ENCODE measurements at regions not wholly inside any gene's neighbourhood (a gene's known extent, or its start where the extent isn't known, plus 50 kb on each side); places are given as distances from the start of the nearest gene placed in this dataset.

- Histone ChIP-seq H3K4me3 (ENCODE audit: low read depth, low read length) (no peak overlapping the region), H3K27me3 (ENCODE audit: control insufficient read depth, insufficient read depth, low read length) (peaks cover 1% of the 10 kb centered on the region; the same call in 1 of the 2 replicates), H3K36me3 (ENCODE audit: control insufficient read depth, insufficient read depth, low read length) (no peaks in the 10 kb centered on the region)
- POLR2A ChIA-PET: no interaction called here
- CTCF ChIA-PET: interaction anchor here (1.5 to 1.7 kb wide), 2 partner anchors 9 to 17 kb away, joined by 5 read pairs; no protein-coding TSS in a partner anchor
- DNase-seq (ENCODE audit: low read depth): no peak
- no peak for TF ChIP-seq CTCF (IDR thresholded peaks at IDR 0.05; ENCODE audit: insufficient read depth, low read depth, low read length)
Observed at GRCh38 chr1:30418061-30418938, 305.1 kb downstream of the MATN1 start.

- peaks cover 1% of the 10 kb centered on the region; the same call in 1 of the 2 replicates for H3K27me3 ChIP-seq (ENCODE audit: control insufficient read depth, insufficient read depth, low read length)
- no peak for TF ChIP-seq CTCF (IDR thresholded peaks at IDR 0.05; ENCODE audit: insufficient read depth, low read depth, low read length)
- no peak for DNase-seq (ENCODE audit: low read depth)
- no peak overlapping the region for H3K4me3 ChIP-seq (ENCODE audit: low read depth, low read length)
- H3K36me3 ChIP-seq (ENCODE audit: control insufficient read depth, insufficient read depth, low read length): no peaks in the 10 kb centered on the region
- ChIA-PET CTCF (interaction anchor here (1.5 kb wide), 1 partner anchor 9 kb away, joined by 5 read pairs; no protein-coding TSS in a partner anchor), POLR2A (no interaction called here)
Observed at GRCh38 chr1:30417701-30418046, 305.7 kb downstream of the MATN1 start.

GRCh38 chr1:30417001-30417700, 306.2 kb downstream of the MATN1 start:
- DNase-seq (ENCODE audit: low read depth): no peak
- ChIA-PET CTCF (interaction anchor here (1.5 kb wide), 1 partner anchor 10 kb away, joined by 5 read pairs; no protein-coding TSS in a partner anchor), POLR2A (no interaction called here)
- Histone ChIP-seq H3K4me3 (ENCODE audit: low read depth, low read length) (no peak overlapping the region), H3K36me3 (ENCODE audit: control insufficient read depth, insufficient read depth, low read length) (no peaks in the 10 kb centered on the region), H3K27me3 (ENCODE audit: control insufficient read depth, insufficient read depth, low read length) (peaks cover 1% of the 10 kb centered on the region; the same call in 1 of the 2 replicates)
- no peak for TF ChIP-seq CTCF (IDR thresholded peaks at IDR 0.05; ENCODE audit: insufficient read depth, low read depth, low read length)

GRCh38 chr1:30416221-30416820, 307.1 kb downstream of the MATN1 start:
- TF ChIP-seq CTCF (IDR thresholded peaks at IDR 0.05; ENCODE audit: insufficient read depth, low read depth, low read length): no peak
- no peak overlapping the region for H3K4me3 ChIP-seq (ENCODE audit: low read depth, low read length)
- peaks cover 1% of the 10 kb centered on the region; the same call in 1 of the 2 replicates for H3K27me3 ChIP-seq (ENCODE audit: control insufficient read depth, insufficient read depth, low read length)
- POLR2A ChIA-PET: no interaction called here
- H3K36me3 ChIP-seq (ENCODE audit: control insufficient read depth, insufficient read depth, low read length): no peaks in the 10 kb centered on the region
- no peak for DNase-seq (ENCODE audit: low read depth)
- CTCF ChIA-PET: interaction anchor here (2.3 kb wide), 1 partner anchor 36 kb away, joined by 10 read pairs; no protein-coding TSS in a partner anchor

Measured in BJ (cell line).